GM21786 (cell line): ENCODE measurements at regions not wholly inside any gene's neighbourhood (a gene's known extent, or its start where the extent isn't known, plus 50 kb on each side); places are given as distances from the start of the nearest gene placed in this dataset.

Experiments used
- ATAC-seq: cut with Tn5 transposase; IDR thresholded peaks from one replicate; pipeline ENCODE4 v1.9.1; 2021; ENCODE audit not compliant: unreplicated experiment

GRCh38 chr18:61989138-61989537 lies 96.3 kb upstream of the RNF152 start:
- ATAC-seq, result no peak

GRCh38 chr18:61988100-61988499 lies 95.3 kb upstream of the RNF152 start:
- no peak for ATAC-seq

GRCh38 chr18:61985681-61986080 lies 92.9 kb upstream of the RNF152 start:
- ATAC-seq, result no peak

DNA sequence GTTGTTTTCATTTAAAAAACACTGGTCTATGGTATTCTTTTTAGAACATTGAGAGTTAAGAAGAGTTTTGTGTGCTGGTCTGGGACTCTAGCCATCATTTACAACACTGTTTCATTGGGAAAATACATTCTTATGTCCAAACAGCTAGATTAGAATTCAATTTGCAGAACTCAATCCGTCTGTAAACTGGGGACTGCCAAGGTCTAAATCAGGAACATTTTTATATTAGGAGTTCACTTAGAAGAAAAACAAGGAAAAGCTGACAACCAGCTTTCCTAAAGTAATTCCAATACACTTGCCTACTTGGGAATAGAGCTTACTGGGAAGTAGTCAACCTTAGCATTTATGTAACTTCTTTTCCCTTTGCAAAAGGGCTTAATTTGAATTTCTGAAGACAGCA lies 91.5 kb upstream of the RNF152 start:
- ATAC-seq, result no peak

GRCh38 chr18:61982475-61982874 lies 89.7 kb upstream of the RNF152 start:
- ATAC-seq, result no peak

DNA sequence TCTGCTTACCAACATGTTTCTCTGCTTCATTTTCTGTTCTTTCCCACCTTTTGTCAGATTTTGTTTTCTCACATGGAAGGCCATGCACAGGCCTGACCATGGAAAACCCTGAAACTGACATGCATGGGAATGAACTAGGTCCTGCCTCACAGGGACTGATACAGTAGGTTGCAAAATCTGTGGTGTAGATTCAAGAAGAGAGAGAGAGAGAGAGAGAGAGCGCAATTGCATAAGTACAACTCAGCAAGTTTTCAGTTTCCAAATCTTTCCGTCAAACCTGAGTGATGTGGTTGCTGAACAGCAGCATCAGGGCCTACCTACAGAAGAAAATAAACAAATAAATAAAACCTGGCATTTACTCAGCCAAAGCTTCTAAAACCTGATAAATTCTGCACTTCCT lies 87.5 kb upstream of the RNF152 start:
- ATAC-seq, result no peak

- peak; percentile 49 for ATAC-seq
Observed at GRCh38 chr18:61975526-61976326, 82.9 kb upstream of the RNF152 start.

DNA sequence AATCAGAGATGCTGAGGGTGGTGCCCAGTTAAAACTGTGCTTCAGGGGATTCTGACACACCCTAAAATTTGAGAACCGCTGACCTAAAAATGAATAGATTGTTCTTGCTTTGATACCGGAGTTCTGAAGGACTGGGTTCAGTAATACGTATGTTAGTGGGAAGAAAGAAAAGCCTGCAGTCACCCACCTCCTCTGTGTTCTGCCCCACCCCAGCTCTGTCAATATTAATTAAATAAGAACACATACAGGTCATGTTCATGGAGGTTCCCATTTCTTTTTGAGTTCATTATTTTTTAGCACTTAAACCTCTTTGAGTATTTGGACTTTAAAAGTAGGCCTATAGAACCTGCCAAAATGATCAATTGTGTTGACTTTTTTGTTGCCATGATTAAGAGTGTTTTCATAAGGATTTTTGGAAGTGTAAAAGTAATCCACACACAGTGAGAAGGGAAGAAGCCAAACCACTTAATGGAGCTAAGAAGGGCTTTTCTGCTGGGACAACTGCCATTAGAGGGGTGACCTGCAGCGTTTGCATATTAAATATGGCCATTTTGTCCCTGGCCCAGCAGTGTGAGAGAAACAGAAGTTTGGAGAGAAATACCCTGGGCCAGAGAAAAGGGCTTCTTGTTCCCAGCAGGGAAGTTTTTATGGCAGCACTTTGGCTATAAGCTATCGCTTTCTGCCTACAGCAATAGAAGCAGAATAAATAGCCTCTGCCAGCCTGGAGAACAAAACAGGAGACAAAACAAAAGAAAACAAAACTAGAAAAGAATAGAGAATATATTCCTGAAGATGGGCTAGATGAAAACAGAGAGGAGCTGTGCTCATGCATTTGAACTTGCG lies 80.7 kb upstream of the RNF152 start:
- no peak for ATAC-seq

DNA sequence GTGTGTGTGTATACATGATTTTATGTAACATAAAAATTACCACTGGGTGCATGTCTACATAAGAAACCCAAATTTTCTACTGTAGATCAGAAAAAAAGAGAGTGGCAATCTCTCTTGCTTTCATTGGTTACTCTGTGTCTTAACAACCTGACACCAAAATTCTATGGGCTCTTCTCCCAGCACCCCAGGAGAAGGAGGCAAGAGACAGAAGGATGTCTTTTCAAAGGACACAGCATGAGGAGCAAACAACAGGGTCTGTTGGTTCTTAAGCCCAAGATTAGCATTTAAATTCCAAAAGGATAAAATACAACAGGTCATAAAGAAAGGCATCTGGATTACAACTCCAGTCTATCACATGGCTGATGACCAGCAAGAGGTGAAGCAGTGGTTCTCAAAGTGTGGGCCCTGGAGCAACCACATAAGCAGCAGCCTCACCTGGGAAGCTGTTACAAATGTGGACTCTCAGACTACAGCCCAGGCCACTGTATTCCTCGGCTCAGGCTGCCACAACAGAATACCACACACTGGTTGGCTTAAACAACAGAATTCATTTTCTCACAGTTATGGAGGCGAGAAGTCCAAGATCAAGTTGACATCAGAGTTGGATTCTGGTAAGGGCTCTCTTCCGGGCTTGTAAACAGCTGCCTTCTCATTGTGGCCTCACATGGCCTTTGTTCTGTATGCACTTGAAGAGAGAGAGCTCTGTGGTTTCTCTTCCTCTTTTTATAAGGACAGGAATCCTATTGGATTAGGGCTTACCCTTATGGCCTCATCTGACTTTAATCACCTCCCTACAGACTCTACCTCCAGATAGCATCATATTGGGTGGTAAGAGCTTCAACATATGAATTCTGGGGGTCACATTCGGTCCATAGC lies 79.8 kb upstream of the RNF152 start:
- ATAC-seq, result peak; percentile 87

GRCh38 chr18:61967252-61967891 lies 74.6 kb upstream of the RNF152 start:
- ATAC-seq, result no peak

- ATAC-seq, result no peak
Observed at GRCh38 chr18:61965311-61965710, 72.5 kb upstream of the RNF152 start.

DNA sequence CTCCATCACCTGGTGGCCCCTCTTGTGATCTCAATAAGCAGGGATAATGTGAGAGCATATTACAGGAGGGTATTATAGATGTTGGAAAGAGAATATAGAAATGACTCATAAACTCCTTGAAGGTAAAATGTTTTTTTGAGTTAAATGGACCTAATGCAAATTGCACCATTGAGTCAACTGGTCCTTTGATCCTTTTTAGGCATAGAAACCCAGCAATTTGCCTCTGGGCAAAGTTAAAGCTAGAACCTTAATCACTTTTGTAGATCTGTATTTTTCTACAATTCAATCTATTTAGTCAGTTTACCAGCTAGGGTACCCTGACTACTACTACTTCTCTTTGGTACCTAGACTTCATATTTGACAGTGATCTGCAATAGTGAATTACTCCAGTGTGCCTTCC lies 71.8 kb upstream of the RNF152 start:
- no peak for ATAC-seq

DNA sequence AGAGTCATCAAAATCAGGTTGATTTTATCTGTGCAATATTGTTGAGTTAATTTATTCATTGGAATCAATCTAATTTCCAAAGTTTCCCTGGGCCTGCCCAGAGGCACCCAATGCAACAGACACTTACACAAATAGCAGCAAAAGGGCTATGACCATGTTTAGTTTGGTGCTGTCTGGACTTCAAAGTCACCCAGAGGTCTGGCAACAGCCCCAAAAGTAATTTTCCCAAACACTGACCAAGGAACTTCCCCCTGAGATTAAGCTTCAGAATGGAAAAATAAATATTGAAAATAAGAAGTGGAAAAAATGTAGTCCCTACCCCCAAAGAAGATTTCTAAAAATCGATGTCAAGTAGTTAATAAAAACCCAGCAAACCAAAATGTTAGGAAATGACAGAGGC lies 70.9 kb upstream of the RNF152 start:
- no peak for ATAC-seq

DNA sequence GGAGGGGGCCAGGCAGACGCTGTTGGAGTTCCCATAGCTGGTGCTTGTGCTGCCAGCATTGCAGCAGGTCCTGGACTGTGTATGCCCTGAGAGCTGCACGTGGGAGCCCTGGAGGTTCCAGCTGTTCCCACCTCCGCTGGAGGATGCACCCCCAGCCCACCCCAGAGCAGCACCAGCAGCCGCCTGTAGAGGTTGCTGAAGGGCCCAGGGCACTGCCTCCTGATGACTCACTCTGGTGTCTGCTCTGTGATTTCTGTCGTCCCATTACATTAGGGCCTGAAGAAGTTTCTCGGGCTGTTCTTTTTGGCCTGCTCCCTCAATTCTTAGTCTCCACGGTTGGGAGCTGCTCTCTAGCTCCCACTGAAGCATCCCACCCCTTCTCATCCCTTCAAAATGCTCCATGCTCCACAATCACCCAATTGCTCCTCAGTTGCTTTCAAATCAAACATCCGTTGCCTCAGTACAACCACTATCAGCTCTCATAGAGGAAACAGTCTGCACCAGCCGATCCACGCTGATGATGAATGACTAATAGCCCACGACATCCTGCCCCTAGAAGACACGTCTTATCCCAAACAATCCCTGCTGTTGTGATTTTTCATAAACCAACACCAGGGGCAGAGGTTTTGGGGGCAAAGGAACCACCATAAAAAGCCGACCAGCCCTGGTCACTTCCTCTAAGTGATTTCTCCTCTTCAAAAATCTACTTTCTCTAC lies 65.2 kb upstream of the RNF152 start:
- ATAC-seq, result no peak

GRCh38 chr18:61955644-61956043 lies 62.8 kb upstream of the RNF152 start:
- ATAC-seq, result peak; percentile 37

GRCh38 chr18:61954096-61954746 lies 61.4 kb upstream of the RNF152 start:
- no peak for ATAC-seq

- no peak for ATAC-seq
Observed at GRCh38 chr18:61953641-61954040, 60.8 kb upstream of the RNF152 start.

- ATAC-seq, result no peak
Observed at GRCh38 chr18:61953161-61953560, 60.4 kb upstream of the RNF152 start.

- ATAC-seq, result no peak
Observed at GRCh38 chr18:61951396-61951795, 58.6 kb upstream of the RNF152 start.

DNA sequence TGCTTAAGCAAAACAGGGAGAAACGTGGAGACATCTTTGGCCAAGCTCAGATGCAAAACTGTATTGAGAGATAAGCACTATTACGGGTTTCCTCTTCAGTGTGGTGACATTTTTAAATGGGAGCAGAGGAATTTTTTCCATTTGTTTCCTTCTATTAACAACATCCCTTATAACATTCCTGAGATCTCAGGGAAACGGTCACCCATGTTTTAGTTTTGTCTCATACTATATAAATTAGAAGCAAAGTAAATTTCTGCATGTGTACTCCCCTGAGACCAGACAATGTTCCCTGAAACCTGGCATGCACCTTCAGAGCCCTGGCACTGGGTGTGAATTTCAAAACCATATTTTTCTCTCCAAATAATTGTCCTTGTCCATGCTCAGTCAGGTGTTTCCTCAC lies 57.6 kb upstream of the RNF152 start:
- ATAC-seq, result no peak
